K562 (cell line): ENCODE measurements at regions not wholly inside any gene's neighbourhood (a gene's known extent, or its start where the extent isn't known, plus 50 kb on each side); places are given as distances from the start of the nearest gene placed in this dataset.

ENCODE experiments used
- NR3C1 ChIP-seq: sonication (generic); formaldehyde crosslinking; IDR thresholded peaks from 2 replicates; pipeline ENCODE4 v1.8.1; 2022; ENCODE audit warnings: missing genetic modification reagents
- TAF7 ChIP-seq: fragments of 450-650 bp; IDR thresholded peaks from 2 replicates; pipeline ENCODE4 v1.6.1; 2016; ENCODE audit warnings: missing genetic modification characterization, missing compliant biosample characterization
- TSC22D4 ChIP-seq: fragments of 450-650 bp; IDR thresholded peaks from 2 replicates; pipeline ENCODE4 v1.6.1; 2016; ENCODE audit warnings: missing genetic modification characterization, missing biosample characterization, control low read depth
- USF2 ChIP-seq: sonication (generic); formaldehyde crosslinking; IDR thresholded peaks from 2 replicates; pipeline ENCODE4 v1.5.0; 2020; ENCODE audit warnings: missing genetic modification reagents
- ZBTB33 ChIP-seq: sonication (generic); formaldehyde crosslinking; IDR thresholded peaks from 2 replicates; pipeline ENCODE4 v1.8.1; 2023; ENCODE audit warnings: mild to moderate bottlenecking, missing genetic modification reagents
- ZNF174 ChIP-seq: fragments of 250-450 bp; sonication (Bioruptor Pico); IDR thresholded peaks from 2 replicates; pipeline ENCODE4 v1.4.0; 2020; ENCODE audit warnings: mild to moderate bottlenecking

GRCh38 chr18:78031589-78031988 is 781.9 kb downstream of the GALR1 start:
- TF ChIP-seq ZNF174 (no peak), NR3C1 (CRISPR knock-in tag) (no peak), ZBTB33 (CRISPR knock-in tag) (no peak), TSC22D4 (tag) (no peak), TAF7 (no peak), USF2 (CRISPR knock-in tag) (no peak)
